Fibroblast of lung (primary cell): ENCODE measurements at regions not wholly inside any gene's neighbourhood (a gene's known extent, or its start where the extent isn't known, plus 50 kb on each side); places are given as distances from the start of the nearest gene placed in this dataset.

Experiments used
- CTCF ChIP-seq, 2 donors: IDR thresholded peaks in 1 of 2; conservative IDR thresholded peaks in 1 of 2; 1 replicate in 1 of 2; 2 replicates in 1 of 2; pipeline ENCODE4 v1.5.1; 2011 to 2012; ENCODE audit warnings: low read length in 2 of 2, control low read depth in 1 of 2, inconsistent platforms in 1 of 2, low read depth in 1 of 2, mild to moderate bottlenecking in 1 of 2
- EZH2 ChIP-seq: IDR thresholded peaks from 2 replicates; pipeline ENCODE4 v1.5.1; 2012; ENCODE audit warnings: low read length, control low read depth, mild to moderate bottlenecking; ENCODE audit errors: missing control alignments

DNA sequence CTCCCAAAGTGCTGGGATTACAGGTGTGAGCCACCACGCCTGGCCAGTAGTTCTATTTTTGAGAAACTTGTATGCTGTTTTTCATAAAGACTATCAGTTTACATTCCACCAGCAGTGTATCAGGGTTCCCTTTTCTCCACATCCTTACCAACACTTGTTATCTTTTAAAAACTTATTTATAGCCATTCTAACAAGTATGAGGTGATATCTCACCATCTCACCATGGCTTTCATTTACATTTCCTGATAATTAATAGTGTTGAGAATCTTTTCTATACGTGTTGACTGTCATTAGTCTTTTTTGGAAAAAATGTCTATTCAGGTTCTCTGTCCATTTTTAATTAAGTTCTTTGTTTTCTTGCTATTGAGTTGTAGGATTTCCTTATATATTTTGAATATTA is 416.1 kb downstream of the NEBL start:
- TF ChIP-seq CTCF (conservative IDR thresholded peaks at IDR 0.05 in 1 of 2, IDR thresholded peaks at IDR 0.05 in 1 of 2; ENCODE audit: low read depth in 1 of 2, low read length in 2 of 2) = no peak
- TF ChIP-seq EZH2 = no peak
